Esophagus muscularis mucosa (tissue), 4 donors: ENCODE measurements at regions not wholly inside any gene's neighbourhood (a gene's known extent, or its start where the extent isn't known, plus 50 kb on each side); places are given as distances from the start of the nearest gene placed in this dataset.

Experiments used
- DNase-seq: peaks from one replicate; pipeline ENCODE4 v3.0.0-alpha.2; 2017; ENCODE audit errors: extremely low spot score
- H3K27ac ChIP-seq, 4 donors: fragments of 200-600 bp; sonication (generic); replicated peaks in 1 of 4; 1 replicate in 3 of 4; 2 replicates in 1 of 4; pipeline ENCODE4 v1.5.1; 2016 to 2019; ENCODE audit warnings: mild to moderate bottlenecking in 1 of 4
- H3K27me3 ChIP-seq, 4 donors: fragments of 200-600 bp; sonication (generic); one replicate each; pipeline versions ENCODE4 v1.5.1 to v1.6.0; 2016 to 2019
- H3K36me3 ChIP-seq, 4 donors: fragments of 200-600 bp; sonication (generic); one replicate each; pipeline ENCODE4 v1.5.1; 2016 to 2019
- H3K4me1 ChIP-seq, 4 donors: fragments of 200-600 bp; sonication (generic); one replicate each; pipeline ENCODE4 v1.5.1; 2016 to 2019
- H3K4me3 ChIP-seq, 4 donors: fragments of 200-600 bp; sonication (generic); 1 replicate in 2 of 4; 2 replicates in 2 of 4; pipeline ENCODE4 v1.5.1; 2016 to 2019; ENCODE audit warnings: mild to moderate bottlenecking in 4 of 4, moderate library complexity in 1 of 4
- H3K9me3 ChIP-seq, 4 donors: fragments of 200-600 bp; sonication (generic); 1 replicate in 3 of 4; 2 replicates in 1 of 4; pipeline ENCODE4 v1.5.1; 2016 to 2019
- EP300 ChIP-seq: sonication (generic); formaldehyde crosslinking; IDR thresholded peaks from one replicate; pipeline ENCODE4 v1.6.1; 2017; ENCODE audit warnings: antibody characterized with exemption
- POLR2A ChIP-seq: fragments of 450-650 bp; IDR thresholded peaks from one replicate; pipeline ENCODE4 v1.6.1; 2017; ENCODE audit warnings: antibody characterized with exemption, moderate library complexity, mild to moderate bottlenecking, low read depth
- POLR2AphosphoS5 ChIP-seq, 2 donors: sonication (generic); formaldehyde crosslinking; IDR thresholded peaks; one replicate each; pipeline ENCODE4 v1.6.1; 2017; ENCODE audit warnings: antibody characterized with exemption in 2 of 2
- WGBS: methylation state at CpG from one replicate; pipeline ENCODE4 v1.1.5; 2018; 5-methylcytosine and 5-hydroxymethylcytosine counted together
- intact Hi-C: fragments of 100-400 bp; cut with DNase I; formaldehyde crosslinking; loops from one replicate; pipeline ENCODE4 v1.15.1; 2023
- TF ChIP-seq, protein P1 (sequence below), 3 experiments: fragments of 200-600 bp in 2 of 3; fragments of 450-650 bp in 1 of 3; sonication (generic) in 2 of 3; IDR thresholded peaks; one replicate each; pipeline ENCODE4 v1.5.1; 2017 to 2019; ENCODE audit warnings: antibody characterized with exemption in 3 of 3, mild to moderate bottlenecking in 2 of 3, moderate library complexity in 1 of 3

DNA sequence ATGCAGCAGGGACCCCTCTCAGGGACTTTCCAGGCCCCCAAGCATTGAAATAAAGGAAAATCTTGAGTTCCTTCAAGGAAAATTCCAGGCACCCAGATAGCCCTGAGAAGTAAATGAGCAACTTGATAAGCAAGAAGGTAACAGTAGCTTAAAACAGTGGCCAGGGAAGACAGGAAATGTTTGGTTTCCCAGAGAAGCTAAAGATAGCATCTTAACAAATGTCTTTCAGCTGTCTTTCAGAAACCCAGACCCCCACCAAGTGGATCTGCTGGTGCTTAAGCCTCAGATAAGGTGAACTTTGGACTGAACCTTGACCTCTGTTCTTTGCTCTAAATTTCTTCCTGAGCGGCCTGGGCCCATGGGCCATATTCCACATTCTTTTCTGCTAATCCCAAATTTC is 117.8 kb upstream of the CST7 start:
- WGBS, result 80% methylated on average over 1 of the region's 1 CpG
- Histone ChIP-seq H3K9me3 (peaks cover 0 to 5% (median 0%) of the 10 kb centered on the region in 4 donors), H3K36me3 (no peaks in the 10 kb centered on the region), H3K27ac (no peak overlapping the region), H3K27me3 (peaks cover 0 to 7% (median 0%) of the 10 kb centered on the region in 4 donors), H3K4me1 (no peaks in the 10 kb centered on the region), H3K4me3 (no peak overlapping the region)
- no peak for DNase-seq
- TF ChIP-seq EP300 (no peak), POLR2AphosphoS5 (IDR thresholded peaks at IDR 0.05) (no peak), POLR2A (no peak)
- TF ChIP-seq, protein P1, sequence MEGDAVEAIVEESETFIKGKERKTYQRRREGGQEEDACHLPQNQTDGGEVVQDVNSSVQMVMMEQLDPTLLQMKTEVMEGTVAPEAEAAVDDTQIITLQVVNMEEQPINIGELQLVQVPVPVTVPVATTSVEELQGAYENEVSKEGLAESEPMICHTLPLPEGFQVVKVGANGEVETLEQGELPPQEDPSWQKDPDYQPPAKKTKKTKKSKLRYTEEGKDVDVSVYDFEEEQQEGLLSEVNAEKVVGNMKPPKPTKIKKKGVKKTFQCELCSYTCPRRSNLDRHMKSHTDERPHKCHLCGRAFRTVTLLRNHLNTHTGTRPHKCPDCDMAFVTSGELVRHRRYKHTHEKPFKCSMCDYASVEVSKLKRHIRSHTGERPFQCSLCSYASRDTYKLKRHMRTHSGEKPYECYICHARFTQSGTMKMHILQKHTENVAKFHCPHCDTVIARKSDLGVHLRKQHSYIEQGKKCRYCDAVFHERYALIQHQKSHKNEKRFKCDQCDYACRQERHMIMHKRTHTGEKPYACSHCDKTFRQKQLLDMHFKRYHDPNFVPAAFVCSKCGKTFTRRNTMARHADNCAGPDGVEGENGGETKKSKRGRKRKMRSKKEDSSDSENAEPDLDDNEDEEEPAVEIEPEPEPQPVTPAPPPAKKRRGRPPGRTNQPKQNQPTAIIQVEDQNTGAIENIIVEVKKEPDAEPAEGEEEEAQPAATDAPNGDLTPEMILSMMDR (IDR thresholded peaks at IDR 0.05), result no peak
- intact Hi-C loops, result no loop called here

DNA sequence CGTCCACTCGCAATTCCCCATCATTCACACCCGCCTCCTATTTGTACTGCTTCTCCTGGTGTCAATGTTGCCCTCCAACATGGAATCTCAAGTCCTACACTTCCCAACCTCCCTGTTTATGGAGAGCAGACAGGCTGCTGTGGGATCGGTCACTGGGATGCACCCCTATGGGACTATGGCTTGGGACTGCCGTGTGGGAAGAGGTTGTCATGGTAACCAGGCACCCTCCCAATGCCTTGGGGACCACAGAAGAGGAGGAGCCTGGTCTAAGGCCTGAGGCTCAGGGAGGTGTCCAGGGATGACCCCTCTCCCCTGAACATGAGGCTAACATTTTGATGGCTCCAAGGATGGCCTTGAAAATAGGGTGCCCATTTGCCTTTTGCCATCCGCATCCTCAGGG is 116.6 kb upstream of the CST7 start:
- 74% methylated on average over 6 of the region's 6 CpGs for WGBS
- H3K27me3 ChIP-seq, result peaks cover 0 to 7% (median 0%) of the 10 kb centered on the region in 4 donors
- no peak overlapping the region for H3K27ac ChIP-seq
- H3K4me3 ChIP-seq, result no peak overlapping the region
- no peaks in the 10 kb centered on the region for H3K4me1 ChIP-seq
- intact Hi-C loops, result no loop called here
- no peaks in the 10 kb centered on the region for H3K36me3 ChIP-seq
- TF ChIP-seq EP300 (no peak), POLR2A (no peak), POLR2AphosphoS5 (IDR thresholded peaks at IDR 0.05) (no peak)
- TF ChIP-seq, protein P1 (IDR thresholded peaks at IDR 0.05), result no peak
- DNase-seq, result no peak
- peaks cover 0 to 5% (median 0%) of the 10 kb centered on the region in 4 donors for H3K9me3 ChIP-seq

DNA sequence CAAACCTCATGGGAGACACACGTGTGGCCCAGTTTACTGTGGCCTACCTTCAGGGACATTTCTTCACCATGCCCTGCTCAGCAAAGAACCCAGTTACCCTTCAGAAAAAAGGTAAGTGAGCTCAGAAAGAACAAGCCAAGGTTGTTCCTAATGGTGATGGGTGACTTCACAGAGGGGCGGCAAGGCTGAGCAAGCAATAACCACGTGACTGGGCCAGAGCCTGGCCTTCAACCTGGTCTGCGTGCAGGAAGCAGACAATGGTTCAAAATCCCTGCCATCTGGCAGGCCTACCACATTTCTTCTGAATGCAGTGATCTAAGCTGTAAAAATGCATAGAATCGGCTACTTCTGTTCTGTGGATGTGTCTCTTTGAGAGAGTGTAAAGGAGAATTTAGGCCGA is 115.5 kb upstream of the CST7 start:
- Histone ChIP-seq H3K4me1 (no peaks in the 10 kb centered on the region), H3K27me3 (peaks cover 0 to 7% (median 0%) of the 10 kb centered on the region in 4 donors), H3K4me3 (no peak overlapping the region), H3K9me3 (peaks cover 0 to 5% (median 0%) of the 10 kb centered on the region in 4 donors), H3K27ac (no peak overlapping the region), H3K36me3 (no peaks in the 10 kb centered on the region)
- TF ChIP-seq EP300 (no peak), POLR2AphosphoS5 (IDR thresholded peaks at IDR 0.05) (no peak), POLR2A (no peak)
- TF ChIP-seq, protein P1 (IDR thresholded peaks at IDR 0.05), result no peak
- DNase-seq, result no peak
- 73% methylated on average over 6 of the region's 6 CpGs for WGBS
- intact Hi-C loops, result no loop called here

DNA sequence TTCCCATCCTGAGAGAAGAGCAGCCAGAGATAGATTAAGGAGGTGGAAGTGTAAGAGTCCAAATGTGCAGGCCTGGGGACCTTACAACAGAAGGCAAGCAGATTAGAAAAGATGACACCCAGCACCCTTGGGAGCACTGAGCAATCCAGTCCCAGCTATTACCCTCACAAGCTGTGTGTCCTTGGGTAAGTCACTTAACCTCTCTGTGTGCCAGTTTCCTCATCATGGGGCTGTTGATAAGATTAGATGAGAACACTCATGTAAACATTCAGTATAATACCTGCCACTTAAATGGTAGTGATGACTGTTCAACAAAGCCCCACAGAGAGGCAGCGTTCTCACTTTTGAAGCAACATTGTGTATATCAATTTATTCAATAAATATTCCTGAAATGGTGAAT is 114.8 kb upstream of the CST7 start:
- peaks cover 0 to 7% (median 0%) of the 10 kb centered on the region in 4 donors for H3K27me3 ChIP-seq
- H3K4me3 ChIP-seq, result no peak overlapping the region
- no peaks in the 10 kb centered on the region for H3K4me1 ChIP-seq
- intact Hi-C loops, result no loop called here
- WGBS, result 100% methylated on average over 1 of the region's 1 CpG
- H3K9me3 ChIP-seq, result peaks cover 0 to 5% (median 0%) of the 10 kb centered on the region in 4 donors
- H3K36me3 ChIP-seq, result no peaks in the 10 kb centered on the region
- DNase-seq, result no peak
- no peak overlapping the region for H3K27ac ChIP-seq
- TF ChIP-seq POLR2AphosphoS5 (IDR thresholded peaks at IDR 0.05) (no peak), POLR2A (no peak), EP300 (no peak)
- TF ChIP-seq, protein P1 (IDR thresholded peaks at IDR 0.05), result no peak

DNA sequence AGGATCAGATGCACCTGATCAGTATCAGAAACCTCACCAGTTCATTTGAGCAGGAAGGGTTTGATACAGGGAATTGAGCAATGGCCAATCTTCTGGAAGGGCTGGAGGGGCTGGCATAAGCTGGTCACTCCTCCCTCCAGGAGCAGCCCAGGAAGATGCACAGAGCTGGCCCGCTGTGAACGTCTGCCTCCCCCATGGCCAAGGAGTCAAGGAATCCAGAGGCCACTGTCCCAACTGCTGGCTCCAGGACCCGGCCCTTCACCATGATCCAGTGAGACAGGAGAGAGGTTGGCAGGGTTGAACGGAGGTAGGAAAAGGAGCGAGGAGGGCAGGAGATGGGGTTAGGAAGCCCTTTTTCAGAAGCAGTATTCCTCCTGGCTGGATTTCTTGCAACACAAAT is 113.9 kb upstream of the CST7 start:
- Histone ChIP-seq H3K36me3 (no peaks in the 10 kb centered on the region), H3K9me3 (peaks cover 0 to 5% (median 0%) of the 10 kb centered on the region in 4 donors), H3K27me3 (peaks cover 0 to 7% (median 0%) of the 10 kb centered on the region in 4 donors), H3K4me1 (no peaks in the 10 kb centered on the region), H3K27ac (no peak overlapping the region), H3K4me3 (no peak overlapping the region)
- 94% methylated on average over 3 of the region's 5 CpGs for WGBS
- TF ChIP-seq POLR2A, result no peak
- DNase-seq, result no peak
- intact Hi-C loops, result no loop called here
